Activated CD8-positive, alpha-beta memory T cell treated with anti-CD3 and anti-CD28 coated beads for 48 hours (primary cell): ENCODE measurements at regions not wholly inside any gene's neighbourhood (a gene's known extent, or its start where the extent isn't known, plus 50 kb on each side); places are given as distances from the start of the nearest gene placed in this dataset.
"Not testable (repeated sequence)": the region's sequence is repeated elsewhere in the genome, so short reads cannot be mapped to it uniquely, and the experiment has no call there.

Experiments
- DNase-seq, 3 experiments: peaks; one replicate each; pipeline ENCODE4 v3.0.0-alpha.2; 2020; ENCODE audit warnings: low read depth in 2 of 3, low spot score in 2 of 3

DNA sequence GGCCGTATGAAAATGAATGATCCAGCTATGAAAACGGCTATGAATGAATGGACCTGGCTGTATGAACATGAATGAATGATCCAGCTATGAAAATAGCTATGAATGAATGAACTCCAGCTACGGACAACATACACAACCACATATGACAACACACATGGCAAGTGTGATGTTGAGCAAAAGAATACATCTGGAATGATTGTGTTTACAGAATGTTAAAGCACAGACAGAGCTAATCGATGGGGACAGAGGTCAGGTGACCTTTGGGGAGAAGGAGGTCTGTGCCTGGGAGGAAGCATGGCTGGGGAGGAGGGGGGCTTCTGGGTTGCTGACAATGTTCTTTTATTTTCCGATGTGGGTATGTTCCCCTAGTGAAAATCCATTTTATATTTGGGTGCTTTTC, 174.0 kb upstream of the WSCD1 start:
- DNase-seq, result no peak

DNA sequence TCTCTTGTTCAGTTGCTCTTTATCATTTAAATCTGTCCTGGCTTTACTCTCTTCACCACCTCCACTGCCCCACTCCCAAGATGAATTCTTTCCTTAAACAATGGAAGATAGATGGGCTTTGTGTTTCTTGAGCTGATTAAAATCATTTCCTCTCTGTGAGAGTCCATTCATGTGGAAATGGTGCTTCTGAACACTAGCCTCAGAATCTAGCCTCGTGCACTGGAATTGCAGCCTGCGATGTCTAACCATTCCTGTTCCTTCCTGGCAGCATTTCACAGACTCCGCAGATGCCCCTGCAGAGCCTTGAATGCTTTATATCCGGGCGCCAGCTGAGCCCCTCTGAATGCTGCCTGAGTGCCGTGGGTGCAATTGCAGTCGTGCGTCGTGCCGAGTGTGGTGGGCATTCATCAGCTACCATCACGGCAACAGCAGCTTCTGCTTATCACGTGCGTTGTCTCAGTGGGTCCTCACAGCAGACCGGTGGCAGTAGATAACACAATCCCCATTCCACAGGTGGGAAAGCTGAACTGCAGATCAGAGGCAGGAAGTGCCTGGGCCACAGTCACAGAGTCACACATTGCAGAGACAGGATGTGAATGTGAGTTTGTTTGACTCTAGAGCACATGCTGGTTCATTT, 172.8 kb upstream of the WSCD1 start:
- DNase-seq, result no peak

GRCh38 chr17:5897981-5898380, 172.2 kb upstream of the WSCD1 start:
- not testable (repeated sequence) for DNase-seq

DNA sequence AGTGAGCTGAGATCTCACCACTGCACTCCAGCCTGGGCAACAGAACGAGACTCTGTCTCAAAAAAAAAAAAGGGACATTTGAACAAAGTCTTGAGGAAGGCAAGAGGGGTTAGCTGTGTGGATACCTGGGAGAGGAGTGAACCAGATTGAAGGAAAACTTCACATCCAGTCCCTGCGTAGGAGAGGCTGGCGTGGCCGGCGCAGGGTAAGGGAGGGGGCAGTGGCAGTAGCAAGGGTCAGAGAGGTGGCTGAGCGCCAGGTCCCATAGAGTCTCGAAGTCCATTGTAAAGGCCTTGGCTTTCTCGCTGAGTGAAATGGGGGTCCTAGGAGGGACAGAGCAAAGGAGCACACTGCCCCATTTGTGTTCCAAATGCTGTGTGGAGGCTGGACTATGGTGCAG, 171.8 kb upstream of the WSCD1 start:
- DNase-seq, result no peak

DNA sequence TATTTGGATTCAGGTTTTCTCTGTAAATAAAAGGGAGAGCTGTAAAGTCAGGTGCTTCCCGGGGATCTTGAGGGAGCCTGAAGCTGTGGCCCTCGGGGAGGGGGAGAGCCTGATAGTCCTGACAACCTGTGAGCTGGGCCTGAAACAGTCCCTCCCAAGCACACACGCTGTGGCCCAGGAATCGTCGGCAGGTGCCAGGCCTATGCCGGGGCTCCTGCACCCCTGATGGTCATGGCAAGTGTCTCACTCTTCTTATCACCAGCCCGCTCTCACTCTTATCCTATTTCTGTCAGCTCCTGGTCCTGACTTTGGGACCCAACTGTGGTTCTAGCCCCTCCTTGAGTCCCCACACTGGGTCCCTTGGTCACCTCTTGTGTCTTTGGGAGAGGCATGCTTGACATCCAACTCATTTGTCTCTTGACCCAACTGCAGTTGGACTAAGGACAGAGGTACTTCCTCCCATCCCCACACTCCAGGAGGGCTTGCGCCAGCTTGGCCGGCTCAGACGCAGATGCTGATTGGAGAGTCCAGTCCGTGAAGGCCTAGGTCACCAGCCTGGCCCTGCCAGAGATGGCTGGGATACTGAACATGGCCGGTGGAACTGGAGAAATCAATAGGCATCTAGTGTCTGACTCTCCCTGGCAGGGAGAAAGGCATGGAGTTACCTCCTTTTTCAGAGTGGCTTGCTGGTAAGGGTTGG, 170.5 kb upstream of the WSCD1 start:
- DNase-seq, result no peak

- DNase-seq, result no peak
These were observed 168.4 kb upstream of the WSCD1 start for GRCh38 chr17:5901731-5902130.

DNA sequence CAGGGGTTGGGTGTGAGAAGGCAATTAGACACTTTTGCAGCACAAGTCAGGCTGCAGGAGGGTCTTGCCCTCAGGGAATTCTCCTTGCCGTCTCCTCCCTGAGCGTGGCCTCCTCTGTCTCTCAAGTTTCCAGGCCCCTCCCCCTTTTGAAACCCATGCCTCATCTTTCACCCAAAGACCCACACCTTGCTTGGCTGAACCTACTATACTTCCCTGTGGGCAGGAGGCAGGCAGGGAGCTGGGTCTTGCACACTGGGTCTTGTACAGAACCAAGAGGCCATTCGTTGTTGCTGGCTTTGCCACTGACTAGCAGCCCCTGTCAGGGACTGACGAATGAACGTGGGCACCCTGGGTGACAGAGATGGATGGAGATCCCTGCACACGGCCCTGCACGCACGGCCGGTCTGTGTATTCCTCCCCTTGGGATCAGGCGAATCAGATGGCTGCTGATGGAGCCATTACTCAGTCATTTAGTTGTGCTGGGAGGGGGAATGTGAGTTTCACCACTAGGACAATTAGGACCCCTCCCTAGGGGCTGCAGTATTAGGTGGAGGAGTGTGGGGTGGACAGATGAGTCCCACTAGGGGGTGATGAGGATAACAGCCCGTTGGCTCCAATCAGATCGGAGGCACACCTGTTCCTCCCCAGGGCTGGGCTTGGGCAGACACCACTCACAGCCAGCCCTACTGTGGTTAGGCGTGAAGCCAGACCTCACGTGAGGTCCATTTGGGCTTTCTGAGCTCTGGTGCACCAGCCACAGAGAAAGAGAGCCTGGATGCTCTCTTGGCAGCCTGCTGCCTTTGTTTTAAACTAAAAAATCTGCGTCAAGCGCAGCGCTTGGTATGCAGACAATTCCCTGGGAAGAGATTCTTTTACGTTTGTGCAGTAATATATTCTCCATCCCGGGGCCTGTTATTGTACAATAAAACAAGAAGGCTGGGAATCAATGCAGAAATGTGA, 167.7 kb upstream of the WSCD1 start:
- no peak for DNase-seq

DNA sequence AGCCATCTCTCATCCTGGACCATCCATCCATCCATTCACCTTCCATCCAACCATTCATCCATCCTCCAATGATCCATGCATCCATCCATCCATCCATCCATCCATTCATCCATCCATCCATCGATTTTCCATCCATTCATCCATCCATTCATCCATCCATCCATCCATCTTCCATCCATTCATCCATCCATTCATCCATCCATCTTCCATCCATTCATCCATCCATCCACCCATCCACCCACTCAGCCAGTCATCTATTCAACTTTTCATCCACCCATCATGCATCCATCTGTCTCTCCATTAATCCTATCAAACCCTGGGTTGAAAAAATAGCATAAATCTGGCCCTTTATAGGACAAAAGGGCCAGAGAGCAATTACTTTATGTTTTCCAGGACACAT, 158.3 kb upstream of the WSCD1 start:
- DNase-seq, result no peak

DNA sequence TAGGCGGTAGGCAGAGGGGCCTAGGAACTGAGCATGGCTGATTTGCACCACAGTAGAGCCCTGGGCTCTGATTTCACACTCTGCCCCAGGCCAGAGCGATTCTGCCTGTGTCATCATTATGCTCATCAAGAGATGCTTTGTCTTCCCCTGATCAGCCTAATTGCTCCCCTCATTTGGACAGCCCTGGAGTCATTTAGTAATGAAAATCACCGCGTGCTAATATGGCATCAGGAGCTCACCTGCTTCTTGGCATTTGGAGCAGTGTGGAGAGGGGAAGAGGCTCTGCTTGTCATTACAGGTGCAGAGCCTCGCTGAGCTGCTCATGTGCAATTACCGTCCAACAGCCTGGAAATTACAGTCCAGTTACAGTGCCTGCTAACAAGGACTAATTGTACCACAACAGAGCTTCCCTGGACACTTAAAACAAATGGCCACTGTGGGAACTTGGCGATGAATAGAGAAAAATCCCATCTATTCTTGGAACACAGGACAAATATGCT, 157.1 kb upstream of the WSCD1 start:
- DNase-seq, result no peak

- DNase-seq, result no peak
These were observed 156.5 kb upstream of the WSCD1 start for GRCh38 chr17:5913641-5914040.

DNA sequence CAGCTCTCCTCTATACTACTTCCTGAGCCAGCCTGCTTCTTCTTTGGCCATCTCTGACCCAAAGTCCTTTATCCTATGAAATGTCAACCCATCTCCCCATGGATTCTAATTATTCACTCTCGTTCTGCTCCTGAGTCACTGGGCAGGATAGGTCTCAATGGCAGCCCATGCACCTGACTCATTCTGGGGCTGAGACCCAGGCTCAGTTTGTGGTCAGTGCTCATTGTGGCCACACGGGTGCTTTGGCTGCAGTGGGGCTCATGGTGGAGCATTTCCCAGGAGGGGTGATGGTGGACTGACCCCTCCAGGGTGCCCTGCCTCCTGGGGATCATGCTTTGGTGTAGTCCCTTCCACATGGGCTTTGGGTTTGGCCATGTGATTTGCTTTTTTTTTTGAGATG, 154.8 kb upstream of the WSCD1 start:
- no peak for DNase-seq

GRCh38 chr17:5919089-5919488, 151.1 kb upstream of the WSCD1 start:
- DNase-seq, result no peak

DNA sequence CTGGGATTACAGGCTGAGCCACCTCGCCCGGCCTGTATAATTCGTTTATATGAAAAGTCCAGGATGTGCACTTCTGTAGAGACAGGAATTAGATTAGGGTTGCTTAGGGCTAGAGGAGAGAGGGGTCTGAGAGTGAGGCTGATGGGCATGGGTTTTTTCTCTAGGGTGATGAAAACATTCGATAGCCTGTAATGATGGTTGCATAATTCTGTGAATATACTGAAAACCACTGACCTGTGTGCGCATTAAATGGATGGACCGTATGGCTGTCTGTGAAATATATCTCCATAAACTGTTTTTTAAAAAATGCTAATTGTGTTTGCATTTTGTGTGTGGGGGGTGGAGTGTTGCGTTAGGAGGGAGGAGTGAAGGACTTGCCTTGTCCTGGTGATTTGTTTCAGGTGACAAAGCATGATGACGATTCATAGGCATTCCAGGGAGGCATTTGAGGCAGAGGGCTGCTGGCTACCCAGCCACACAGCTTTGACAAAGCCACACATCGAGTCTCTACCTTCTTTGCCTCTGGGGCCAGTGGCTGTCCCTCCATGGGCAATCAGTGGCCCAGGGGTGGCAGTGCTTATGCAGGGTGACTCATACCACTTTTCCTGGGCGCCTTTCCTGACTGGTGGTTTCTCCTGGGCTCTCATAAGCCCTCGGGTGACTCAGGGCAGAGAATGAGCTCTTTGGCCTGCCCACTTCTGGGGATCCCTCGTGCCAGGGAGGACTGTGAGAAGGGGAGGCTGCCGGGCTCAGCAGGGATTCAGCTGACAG, 148.5 kb upstream of the WSCD1 start:
- DNase-seq, result no peak

GRCh38 chr17:5922476-5922875, 147.7 kb upstream of the WSCD1 start:
- no peak for DNase-seq

DNA sequence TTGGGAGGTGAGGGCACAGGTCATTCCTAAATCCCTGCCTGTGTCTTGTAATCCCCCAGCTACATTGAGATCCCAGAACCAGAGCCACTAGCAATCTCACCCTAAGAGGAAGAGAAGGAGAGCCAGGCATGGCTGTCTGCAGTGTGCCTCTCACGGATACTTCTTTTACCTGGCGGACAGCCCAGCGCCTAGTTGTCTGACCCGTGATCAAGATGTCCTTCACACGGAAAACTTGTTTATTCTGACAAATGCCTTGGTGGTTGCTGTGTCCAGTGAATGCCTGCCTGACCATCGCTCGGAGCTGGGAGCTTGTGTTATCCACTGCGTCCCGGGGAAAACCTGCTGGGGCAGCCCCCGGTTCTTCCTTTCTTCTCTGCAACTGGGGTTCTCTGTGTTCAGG, 140.5 kb upstream of the WSCD1 start:
- no peak for DNase-seq

DNA sequence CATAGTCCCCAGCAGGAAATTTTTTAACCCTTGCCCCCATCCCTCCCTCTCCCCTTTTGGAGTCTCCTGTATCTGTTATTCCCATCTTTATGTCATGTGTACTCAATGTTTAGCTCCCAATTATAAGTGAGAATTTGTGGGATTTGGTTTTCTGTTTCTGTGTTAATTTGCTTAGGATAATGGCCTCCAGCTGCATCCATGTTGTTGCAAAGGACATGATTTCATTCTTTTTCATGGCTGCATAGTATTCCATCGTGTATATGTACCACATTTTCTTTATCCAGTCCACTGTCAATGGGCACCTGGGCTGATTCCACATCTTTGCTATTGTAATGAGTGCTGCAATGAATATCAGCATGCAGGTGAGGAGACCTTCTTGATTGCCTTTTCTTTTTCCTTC, 139.6 kb upstream of the WSCD1 start:
- DNase-seq, result not testable (repeated sequence)

- DNase-seq, result no peak
These were observed 138.6 kb upstream of the WSCD1 start for GRCh38 chr17:5931616-5932015.

DNA sequence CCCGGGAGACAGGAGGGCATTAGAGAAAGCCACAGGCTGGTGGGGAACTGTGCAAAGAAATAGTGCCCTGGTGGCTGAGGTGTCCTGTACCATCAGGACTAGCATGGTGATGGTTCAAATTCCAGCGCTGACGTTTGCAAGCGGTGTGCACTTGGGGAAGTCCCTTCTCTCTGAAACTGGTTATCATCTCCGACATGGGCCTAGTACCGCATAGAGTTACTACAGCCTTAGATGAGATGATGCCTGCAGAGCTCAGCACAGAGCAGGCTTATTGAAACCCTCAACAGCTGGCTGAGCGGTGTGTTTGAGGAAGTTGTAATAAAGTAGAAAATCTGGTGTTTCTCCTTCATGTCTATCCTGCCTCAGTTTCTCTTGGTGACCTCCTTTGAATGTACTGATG, 136.7 kb upstream of the WSCD1 start:
- DNase-seq, result no peak

GRCh38 chr17:5941258-5941657, 128.9 kb upstream of the WSCD1 start:
- DNase-seq, result no peak

DNA sequence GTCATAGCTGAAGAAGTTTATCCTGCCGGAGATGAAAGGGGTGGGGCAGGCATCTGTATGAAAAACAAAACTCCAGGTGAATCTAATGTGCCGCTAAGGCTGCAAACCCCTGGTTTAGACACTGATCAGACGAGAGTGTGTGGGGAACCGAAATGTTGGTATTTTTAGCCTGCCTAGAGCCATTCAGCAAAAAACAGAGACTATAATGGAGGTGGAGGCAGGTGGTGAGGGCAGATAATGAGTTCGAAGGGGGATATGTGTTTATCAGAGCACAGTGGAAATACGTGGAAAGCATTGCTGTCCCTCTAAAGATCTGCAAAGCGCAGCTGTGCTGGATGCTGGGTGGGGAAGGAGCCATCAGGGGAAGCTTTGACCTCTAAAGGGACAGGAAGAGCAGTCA, 127.5 kb upstream of the WSCD1 start:
- DNase-seq, result no peak

DNA sequence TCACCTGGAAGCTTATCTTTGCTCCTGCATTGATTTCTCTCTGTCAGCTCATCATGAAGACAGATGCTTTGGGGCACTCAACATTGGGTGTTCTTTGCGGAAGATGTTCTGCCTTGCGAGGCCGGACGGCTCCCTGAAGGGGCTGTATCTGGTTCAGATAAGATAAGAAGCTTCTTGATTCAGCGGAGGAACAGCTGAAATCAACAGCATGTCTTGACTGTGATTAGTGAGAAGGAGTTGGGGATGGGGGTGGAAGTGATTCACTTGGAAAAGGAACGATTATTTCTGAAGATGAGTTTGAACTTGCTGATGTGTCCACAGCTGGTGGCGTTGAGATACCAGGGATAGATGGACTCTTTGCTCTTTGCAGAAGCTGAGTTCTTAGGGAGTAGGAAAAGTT, 126.9 kb upstream of the WSCD1 start:
- DNase-seq, result no peak
